SK-N-SH treated with all-trans-retinoic acid at 6 μM for 48 hours (cell line): ENCODE measurements at regions not wholly inside any gene's neighbourhood (a gene's known extent, or its start where the extent isn't known, plus 50 kb on each side); places are given as distances from the start of the nearest gene placed in this dataset.

Experiments
- ATAC-seq: fragments of 200-7000 bp; cut with Tn5 transposase; 3 replicates; pipeline ENCODE4 v1.9.1; 2020; ENCODE audit warnings: mild to moderate bottlenecking, moderate library complexity
- ARNTL ChIP-seq: fragments of 450-650 bp; formaldehyde crosslinking; IDR thresholded peaks from 2 replicates; pipeline ENCODE4 v1.5.0; 2020; ENCODE audit warnings: low read depth, mild to moderate bottlenecking, moderate library complexity, borderline replicate concordance
- CSDC2 ChIP-seq: fragments of 250-450 bp; sonication (Bioruptor Pico); IDR thresholded peaks from 2 replicates; pipeline ENCODE4 v1.5.0; 2020; ENCODE audit warnings: mild to moderate bottlenecking, moderate library complexity
- CSRNP3 ChIP-seq: fragments of 250-450 bp; sonication (Bioruptor Pico); IDR thresholded peaks from 2 replicates; pipeline ENCODE4 v1.5.1; 2021; ENCODE audit warnings: mild to moderate bottlenecking, moderate library complexity
- ESRRG ChIP-seq: fragments of 250-450 bp; sonication (Bioruptor Pico); IDR thresholded peaks from 2 replicates; pipeline ENCODE4 v1.6.1; 2021; ENCODE audit warnings: mild to moderate bottlenecking
- GLIS3 ChIP-seq: fragments of 250-450 bp; sonication (Bioruptor Pico); IDR thresholded peaks from 2 replicates; pipeline ENCODE4 v1.5.0; 2020; ENCODE audit warnings: mild to moderate bottlenecking, moderate library complexity
- ISL1 ChIP-seq: fragments of 250-450 bp; sonication (Bioruptor Pico); IDR thresholded peaks from 2 replicates; pipeline ENCODE4 v2.1.2; 2022; ENCODE audit warnings: mild to moderate bottlenecking, moderate library complexity
- OSR1 ChIP-seq: fragments of 250-450 bp; sonication (Bioruptor Pico); IDR thresholded peaks from 2 replicates; pipeline ENCODE4 v1.8.0; 2022; ENCODE audit warnings: moderate library complexity, mild to moderate bottlenecking, inconsistent platforms
- PATZ1 ChIP-seq: fragments of 250-450 bp; sonication (Bioruptor Pico); IDR thresholded peaks from 2 replicates; pipeline ENCODE4 v1.8.0; 2020; ENCODE audit warnings: mild to moderate bottlenecking, moderate library complexity, borderline replicate concordance
- POU6F1 ChIP-seq: fragments of 250-450 bp; sonication (Bioruptor Pico); IDR thresholded peaks from 2 replicates; pipeline ENCODE4 v1.8.0; 2021; ENCODE audit warnings: low read depth, mild to moderate bottlenecking, moderate library complexity, borderline replicate concordance
- PPARA ChIP-seq: fragments of 250-450 bp; sonication (Bioruptor Pico); IDR thresholded peaks from 2 replicates; pipeline ENCODE4 v1.5.0; 2020; ENCODE audit warnings: mild to moderate bottlenecking, borderline replicate concordance
- RARB ChIP-seq: fragments of 250-450 bp; sonication (Bioruptor Pico); IDR thresholded peaks from 2 replicates; pipeline ENCODE4 v1.8.0; 2021; ENCODE audit warnings: mild to moderate bottlenecking, moderate library complexity
- SNAI2 ChIP-seq: fragments of 250-450 bp; sonication (Bioruptor Pico); IDR thresholded peaks from 2 replicates; pipeline ENCODE4 v1.5.0; 2020; ENCODE audit warnings: mild to moderate bottlenecking, moderate library complexity
- TCF4 ChIP-seq: fragments of 250-450 bp; sonication (Bioruptor Pico); IDR thresholded peaks from 2 replicates; pipeline ENCODE4 v1.8.0; 2021; ENCODE audit warnings: mild to moderate bottlenecking, moderate library complexity, borderline replicate concordance
- TOX ChIP-seq: fragments of 250-450 bp; sonication (Bioruptor Pico); IDR thresholded peaks from 2 replicates; pipeline ENCODE4 v1.8.0; 2021; ENCODE audit warnings: mild to moderate bottlenecking, moderate library complexity, borderline replicate concordance
- ZC3H10 ChIP-seq: fragments of 250-450 bp; sonication (Bioruptor Pico); IDR thresholded peaks from 2 replicates; pipeline ENCODE4 v1.5.1; 2021; ENCODE audit warnings: mild to moderate bottlenecking, moderate library complexity
- ZFP3 ChIP-seq: fragments of 250-450 bp; sonication (Bioruptor Pico); IDR thresholded peaks from 2 replicates; pipeline ENCODE4 v1.5.0; 2020; ENCODE audit warnings: mild to moderate bottlenecking, moderate library complexity
- ZFP30 ChIP-seq: fragments of 450-650 bp; formaldehyde crosslinking; IDR thresholded peaks from 2 replicates; pipeline ENCODE4 v1.5.0; 2022; ENCODE audit warnings: mild to moderate bottlenecking, moderate library complexity
- ZNF565 ChIP-seq: fragments of 450-650 bp; formaldehyde crosslinking; conservative IDR thresholded peaks from 2 replicates; pipeline ENCODE4 v1.5.0; 2020; ENCODE audit warnings: low read depth, mild to moderate bottlenecking, moderate library complexity
- ZNF70 ChIP-seq: fragments of 450-650 bp; formaldehyde crosslinking; IDR thresholded peaks from 2 replicates; pipeline ENCODE4 v1.5.0; 2020; ENCODE audit warnings: mild to moderate bottlenecking, moderate library complexity
- ZNF8 ChIP-seq: fragments of 450-650 bp; formaldehyde crosslinking; IDR thresholded peaks from 2 replicates; pipeline ENCODE4 v1.5.0; 2020; ENCODE audit warnings: mild to moderate bottlenecking, moderate library complexity
- TF ChIP-seq, protein P1 (sequence below): fragments of 250-450 bp; sonication (Bioruptor Pico); IDR thresholded peaks from 2 replicates; pipeline ENCODE4 v1.5.1; 2020; ENCODE audit warnings: low read depth, mild to moderate bottlenecking, moderate library complexity

- no peak for TF ChIP-seq TOX (CRISPR knock-in tag)
- no peak for TF ChIP-seq RARB
- no peak for TF ChIP-seq ZFP30
- no peak for ATAC-seq
Measured at GRCh38 chr10:100618632-100619255, 83.0 kb downstream of the HIF1AN start.

GRCh38 chr10:100620087-100620835 is 84.5 kb downstream of the HIF1AN start:
- no peak for ATAC-seq

GRCh38 chr10:100621360-100622205 is 85.8 kb downstream of the HIF1AN start:
- ATAC-seq: no peak
- TF ChIP-seq OSR1 (CRISPR knock-in tag): no peak
- TF ChIP-seq ZFP3 (CRISPR knock-in tag): no peak
- no peak for TF ChIP-seq SNAI2 (CRISPR knock-in tag)
- no peak for TF ChIP-seq PPARA (CRISPR knock-in tag)
- TF ChIP-seq, protein P1, sequence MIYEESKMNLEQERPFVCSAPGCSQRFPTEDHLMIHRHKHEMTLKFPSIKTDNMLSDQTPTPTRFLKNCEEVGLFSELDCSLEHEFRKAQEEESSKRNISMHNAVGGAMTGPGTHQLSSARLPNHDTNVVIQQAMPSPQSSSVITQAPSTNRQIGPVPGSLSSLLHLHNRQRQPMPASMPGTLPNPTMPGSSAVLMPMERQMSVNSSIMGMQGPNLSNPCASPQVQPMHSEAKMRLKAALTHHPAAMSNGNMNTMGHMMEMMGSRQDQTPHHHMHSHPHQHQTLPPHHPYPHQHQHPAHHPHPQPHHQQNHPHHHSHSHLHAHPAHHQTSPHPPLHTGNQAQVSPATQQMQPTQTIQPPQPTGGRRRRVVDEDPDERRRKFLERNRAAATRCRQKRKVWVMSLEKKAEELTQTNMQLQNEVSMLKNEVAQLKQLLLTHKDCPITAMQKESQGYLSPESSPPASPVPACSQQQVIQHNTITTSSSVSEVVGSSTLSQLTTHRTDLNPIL: no peak
- no peak for TF ChIP-seq ESRRG (CRISPR knock-in tag)
- TF ChIP-seq PATZ1: no peak
- TF ChIP-seq ZFP30: no peak
- TF ChIP-seq GLIS3 (CRISPR knock-in tag): no peak

More at GRCh38 chr10:100620087-100620835, 84.5 kb downstream of the HIF1AN start:
- TF ChIP-seq ESRRG (CRISPR knock-in tag): no peak
- TF ChIP-seq ZFP30: no peak
- TF ChIP-seq POU6F1: no peak
- TF ChIP-seq ISL1 (CRISPR knock-in tag): no peak
- TF ChIP-seq ZNF70 (CRISPR knock-in tag): no peak
- no peak for TF ChIP-seq ZNF565 (CRISPR knock-in tag)
- no peak for TF ChIP-seq ZC3H10 (CRISPR knock-in tag)
- no peak for TF ChIP-seq ZFP3 (CRISPR knock-in tag)
- TF ChIP-seq TCF4 (CRISPR knock-in tag): no peak

DNA sequence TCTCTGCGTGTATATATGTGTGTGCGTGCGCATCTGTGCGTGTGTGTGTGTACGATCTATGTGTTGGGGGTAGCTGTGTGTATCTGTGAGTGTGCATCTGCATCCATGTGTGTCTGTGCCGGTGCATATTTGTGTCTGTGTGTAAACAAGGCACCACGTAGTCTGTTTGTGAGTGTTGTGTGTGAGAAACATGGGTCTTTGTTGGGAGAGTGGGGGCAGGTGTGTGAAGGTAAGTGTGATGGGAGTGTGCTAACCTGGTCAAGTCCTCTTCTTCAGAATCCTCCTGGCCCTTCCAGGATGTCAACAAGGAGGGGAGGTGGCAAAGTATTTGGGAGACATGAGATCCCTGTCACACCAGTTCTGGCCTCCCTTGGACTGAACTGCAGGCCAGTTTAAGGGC is 87.2 kb downstream of the HIF1AN start:
- ATAC-seq: no peak
- TF ChIP-seq ZFP30 (no peak), PPARA (CRISPR knock-in tag) (no peak), POU6F1 (no peak), ZNF8 (CRISPR knock-in tag) (no peak), GLIS3 (CRISPR knock-in tag) (no peak), OSR1 (CRISPR knock-in tag) (no peak), ISL1 (CRISPR knock-in tag) (no peak), CSRNP3 (no peak), TOX (CRISPR knock-in tag) (no peak), ZC3H10 (CRISPR knock-in tag) (no peak), ZFP3 (CRISPR knock-in tag) (no peak), ARNTL (CRISPR knock-in tag) (no peak), ZNF565 (CRISPR knock-in tag) (no peak), CSDC2 (CRISPR knock-in tag) (no peak), TCF4 (CRISPR knock-in tag) (no peak)
- TF ChIP-seq, protein P1: no peak
